Peyer's patch (tissue), 4 donors: ENCODE measurements at regions not wholly inside any gene's neighbourhood (a gene's known extent, or its start where the extent isn't known, plus 50 kb on each side); places are given as distances from the start of the nearest gene placed in this dataset.
"Not testable (repeated sequence)": the region's sequence is repeated elsewhere in the genome, so short reads cannot be mapped to it uniquely, and the experiment has no call there.

Source experiments
- DNase-seq, 3 donors: peaks; one replicate each; pipeline ENCODE4 v3.0.0-alpha.2; 2017 to 2019
- H3K27ac ChIP-seq, 4 donors: fragments of 200-600 bp; sonication (generic); one replicate each; pipeline ENCODE4 v1.5.1; 2016 to 2019
- H3K27me3 ChIP-seq, 2 donors: fragments of 200-600 bp; sonication (generic); one replicate each; pipeline ENCODE4 v1.5.1; 2019
- H3K36me3 ChIP-seq, 3 donors: fragments of 200-600 bp; sonication (generic); one replicate each; pipeline ENCODE4 v1.5.1; 2016 to 2019
- H3K4me1 ChIP-seq, 4 donors: fragments of 200-600 bp; sonication (generic); one replicate each; pipeline ENCODE4 v1.5.1; 2016 to 2019
- H3K4me3 ChIP-seq, 4 donors: fragments of 200-600 bp; sonication (generic); 1 replicate in 3 of 4; 2 replicates in 1 of 4; pipeline ENCODE4 v1.5.1; 2016 to 2019; ENCODE audit warnings: mild to moderate bottlenecking in 1 of 4
- H3K9me3 ChIP-seq, 4 donors: fragments of 200-600 bp; sonication (generic); one replicate each; pipeline ENCODE4 v1.5.1; 2016 to 2019; ENCODE audit warnings: mild to moderate bottlenecking in 1 of 4
- CTCF ChIP-seq, 6 experiments: fragments of 450-650 bp in 4 of 6; fragments of 200-600 bp in 2 of 6; sonication (generic) in 1 of 6; IDR thresholded peaks; one replicate each; pipeline ENCODE4 v1.5.1; 2017 to 2019; ENCODE audit warnings: antibody characterized with exemption in 6 of 6, mild to moderate bottlenecking in 3 of 6, moderate library complexity in 1 of 6
- POLR2A ChIP-seq, 2 donors: fragments of 450-650 bp; IDR thresholded peaks; one replicate each; pipeline ENCODE4 v1.5.1; 2017; ENCODE audit warnings: antibody characterized with exemption in 2 of 2, mild to moderate bottlenecking in 2 of 2, moderate library complexity in 2 of 2

- no peaks in the 10 kb centered on the region for H3K4me1 ChIP-seq
- no peak overlapping the region for H3K4me3 ChIP-seq
- no peaks in the 10 kb centered on the region for H3K27me3 ChIP-seq
- no peak for DNase-seq
- H3K36me3 ChIP-seq: no peaks in the 10 kb centered on the region
- no peaks in the 10 kb centered on the region for H3K9me3 ChIP-seq
- TF ChIP-seq POLR2A (IDR thresholded peaks at IDR 0.05): no peak
- no peak for TF ChIP-seq CTCF (IDR thresholded peaks at IDR 0.05)
- H3K27ac ChIP-seq: no peak overlapping the region
Observed at GRCh38 chr2:192544371-192544955, 349.7 kb upstream of the TMEFF2 start.

- H3K4me1 ChIP-seq, DNase-seq, H3K36me3 ChIP-seq, H3K9me3 ChIP-seq, H3K27me3 ChIP-seq, H3K27ac ChIP-seq: not testable (repeated sequence)
- H3K4me3 ChIP-seq: peak overlapping the region in 1 of 4 donors; percentile 12
Observed at GRCh38 chr2:192542148-192543066, 347.7 kb upstream of the TMEFF2 start.

- Histone ChIP-seq H3K9me3 (no peaks in the 10 kb centered on the region), H3K36me3 (no peaks in the 10 kb centered on the region), H3K27me3 (no peaks in the 10 kb centered on the region), H3K27ac (no peak overlapping the region), H3K4me3 (no peak overlapping the region), H3K4me1 (no peaks in the 10 kb centered on the region)
- no peak for DNase-seq
- TF ChIP-seq POLR2A (IDR thresholded peaks at IDR 0.05) (no peak), CTCF (IDR thresholded peaks at IDR 0.05) (no peak)
Observed at GRCh38 chr2:192539306-192539705, 344.6 kb upstream of the TMEFF2 start.

- H3K27me3 ChIP-seq: no peaks in the 10 kb centered on the region
- H3K4me1 ChIP-seq: no peaks in the 10 kb centered on the region
- TF ChIP-seq CTCF (IDR thresholded peaks at IDR 0.05) (no peak), POLR2A (IDR thresholded peaks at IDR 0.05) (no peak)
- no peak overlapping the region for H3K4me3 ChIP-seq
- H3K36me3 ChIP-seq: no peaks in the 10 kb centered on the region
- DNase-seq: no peak
- H3K27ac ChIP-seq: no peak overlapping the region
- H3K9me3 ChIP-seq: no peaks in the 10 kb centered on the region
Observed at GRCh38 chr2:192536922-192537624, 342.3 kb upstream of the TMEFF2 start.

GRCh38 chr2:192535956-192536921, 341.5 kb upstream of the TMEFF2 start:
- Histone ChIP-seq H3K4me1 (no peaks in the 10 kb centered on the region), H3K9me3 (no peaks in the 10 kb centered on the region), H3K27me3 (no peaks in the 10 kb centered on the region), H3K27ac (no peak overlapping the region), H3K36me3 (no peaks in the 10 kb centered on the region), H3K4me3 (no peak overlapping the region)
- DNase-seq: no peak
- TF ChIP-seq CTCF (IDR thresholded peaks at IDR 0.05): no peak
- no peak for TF ChIP-seq POLR2A (IDR thresholded peaks at IDR 0.05)
